ENCODE measurements at regions not wholly inside any gene's neighbourhood (a gene's known extent, or its start where the extent isn't known, plus 50 kb on each side); places are given as distances from the start of the nearest gene placed in this dataset.

GRCh38 chr3:110646496-110646895, 425.1 kb upstream of the NECTIN3 start:
- TF ChIP-seq CTCF (IDR thresholded peaks at IDR 0.05) (no peak), POLR2A (IDR thresholded peaks at IDR 0.05) (no peak)

Measured in Peyer's patch (tissue), 4 donors.